Vagina (tissue), 2 donors: ENCODE measurements at regions not wholly inside any gene's neighbourhood (a gene's known extent, or its start where the extent isn't known, plus 50 kb on each side); places are given as distances from the start of the nearest gene placed in this dataset.

Experiments
- CTCF ChIP-seq, 3 experiments: fragments of 450-650 bp in 2 of 3; fragments of 200-600 bp in 1 of 3; sonication (generic) in 1 of 3; IDR thresholded peaks; one replicate each; pipeline ENCODE4 v1.5.1; 2017 to 2019; ENCODE audit warnings: antibody characterized with exemption in 3 of 3, mild to moderate bottlenecking in 2 of 3, moderate library complexity in 2 of 3
- POLR2A ChIP-seq, 2 donors: fragments of 450-650 bp; IDR thresholded peaks; one replicate each; pipeline ENCODE4 v1.6.1; 2017; ENCODE audit warnings: antibody characterized with exemption in 2 of 2, mild to moderate bottlenecking in 2 of 2, moderate library complexity in 2 of 2
- POLR2AphosphoS5 ChIP-seq, 2 donors: sonication (generic); formaldehyde crosslinking; IDR thresholded peaks; one replicate each; pipeline ENCODE4 v1.9.0; 2017; ENCODE audit warnings: antibody characterized with exemption in 2 of 2, mild to moderate bottlenecking in 2 of 2, low read depth in 1 of 2; ENCODE audit not compliant: insufficient read depth in 1 of 2

- TF ChIP-seq CTCF (IDR thresholded peaks at IDR 0.05) (no peak), POLR2AphosphoS5 (IDR thresholded peaks at IDR 0.05; ENCODE audit: insufficient read depth in 1 of 2, low read depth in 1 of 2) (no peak), POLR2A (IDR thresholded peaks at IDR 0.05) (no peak)
Observed at GRCh38 chr1:5391725-5392124, 600.5 kb downstream of the NPHP4 start.
